ENCODE measurements at regions not wholly inside any gene's neighbourhood (a gene's known extent, or its start where the extent isn't known, plus 50 kb on each side); places are given as distances from the start of the nearest gene placed in this dataset.

- H2BK20ac ChIP-seq (ENCODE audit: low read depth, low read length): no peak overlapping the region
- H3K27me3 ChIP-seq (ENCODE audit: control insufficient read depth, insufficient read depth, low read length): no peaks in the 10 kb centered on the region
- no peaks in the 10 kb centered on the region for H4K20me1 ChIP-seq (ENCODE audit: insufficient read depth, low read length)
- no peak overlapping the region for H3K9ac ChIP-seq (ENCODE audit: low read depth, low read length)
- H3K36me3 ChIP-seq (ENCODE audit: control insufficient read depth, insufficient read depth, low read length): no peaks in the 10 kb centered on the region
- no peak overlapping the region for H2BK5ac ChIP-seq (ENCODE audit: low read depth, low read length, poor library complexity, severe bottlenecking)
- no peak overlapping the region for H3K4me3 ChIP-seq (ENCODE audit: insufficient read depth, low read depth, low read length)
- H3K4me1 ChIP-seq (ENCODE audit: control insufficient read depth, insufficient read depth, low read length): peaks cover 2% of the 10 kb centered on the region; the same call in 1 of the 2 replicates
- H4K5ac ChIP-seq (ENCODE audit: low read depth, low read length): no peak overlapping the region
- peak overlapping the region; percentile 69 for H2AFZ ChIP-seq (replicated peaks; ENCODE audit: low read length, poor library complexity)
- DNase-seq (no peak), ATAC-seq (ENCODE audit: low read depth) (peak; percentile 40; the same call in 1 of the 2 replicates)
- no peaks in the 10 kb centered on the region; the same call in 1 of the 2 replicates for H3K9me1 ChIP-seq (ENCODE audit: insufficient read depth, low read length)
- H3K27ac ChIP-seq (ENCODE audit: insufficient read depth, low read length): no peak overlapping the region
- no peak overlapping the region for H3K4ac ChIP-seq (ENCODE audit: low read depth, low read length)
- H2AK9ac ChIP-seq (replicated peaks; ENCODE audit: low read depth, low read length, poor library complexity): no peak overlapping the region
- peak overlapping the region in 1 of 2 experiments; percentile 35; a peak in 1 of 4 replicates for H4K8ac ChIP-seq (ENCODE audit: low read depth in 2 of 2, low read length in 2 of 2)
- H3K56ac ChIP-seq (ENCODE audit: extremely low read depth, insufficient read depth, low read length): no peak overlapping the region
- in situ Hi-C loops (cut with MboI; ENCODE audit: low sequenced_read_pairs) (no loop called here), dilution Hi-C loops (cut with HindIII; ENCODE audit: low sequenced_read_pairs, unreplicated experiment) (no loop called here), intact Hi-C loops (cut with micrococcal nuclease) (no loop called here)
- TF ChIP-seq USF2 (IDR thresholded peaks at IDR 0.05; ENCODE audit: low read depth, low read length): no peak
- TF ChIP-seq, protein P1, sequence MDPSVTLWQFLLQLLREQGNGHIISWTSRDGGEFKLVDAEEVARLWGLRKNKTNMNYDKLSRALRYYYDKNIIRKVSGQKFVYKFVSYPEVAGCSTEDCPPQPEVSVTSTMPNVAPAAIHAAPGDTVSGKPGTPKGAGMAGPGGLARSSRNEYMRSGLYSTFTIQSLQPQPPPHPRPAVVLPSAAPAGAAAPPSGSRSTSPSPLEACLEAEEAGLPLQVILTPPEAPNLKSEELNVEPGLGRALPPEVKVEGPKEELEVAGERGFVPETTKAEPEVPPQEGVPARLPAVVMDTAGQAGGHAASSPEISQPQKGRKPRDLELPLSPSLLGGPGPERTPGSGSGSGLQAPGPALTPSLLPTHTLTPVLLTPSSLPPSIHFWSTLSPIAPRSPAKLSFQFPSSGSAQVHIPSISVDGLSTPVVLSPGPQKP (IDR thresholded peaks at IDR 0.05; ENCODE audit: borderline replicate concordance, low read depth, low read length): no peak
- no peak for TF ChIP-seq MXI1 (IDR thresholded peaks at IDR 0.05; ENCODE audit: borderline replicate concordance, low read depth, low read length)
- TF ChIP-seq CHD1 (IDR thresholded peaks at IDR 0.05; ENCODE audit: low read depth, low read length): no peak
- no peak for TF ChIP-seq CEBPB (IDR thresholded peaks at IDR 0.05; ENCODE audit: low read depth, low read length)
- TF ChIP-seq RCOR1 (IDR thresholded peaks at IDR 0.05; ENCODE audit: insufficient replicate concordance, low read length): no peak
- no peak for TF ChIP-seq RAD21 (IDR thresholded peaks at IDR 0.05; ENCODE audit: low read length)
- POLR2A ChIA-PET (ENCODE audit: unreplicated experiment): no interaction called here
- H2BK15ac ChIP-seq (ENCODE audit: low read depth, low read length): no peak overlapping the region
- CTCF ChIA-PET: interaction anchor here (0.5 kb wide), 1 partner anchor 13 kb away, joined by 3 read pairs; no protein-coding TSS in a partner anchor
- no peak overlapping the region for H3K18ac ChIP-seq (ENCODE audit: low read depth, low read length)
- WGBS, 2 experiments (ENCODE audit: extremely low coverage in 2 of 2, insufficient read length in 1 of 2): 0% methylated on average over 1 of the region's 5 CpGs; no CpG with 5 or more reads in 1 of the 2 experiments
- H3K9me3 ChIP-seq (ENCODE audit: control insufficient read depth, insufficient read depth, low read length): no peaks in the 10 kb centered on the region
- 0 out of 2 replicates have a peak overlapping the region, but pooled peaks have one; percentile 7 for H3K4me2 ChIP-seq (ENCODE audit: low read depth, low read length)
- no peak overlapping the region for H2BK120ac ChIP-seq (ENCODE audit: low read depth, low read length)
- H3K23ac ChIP-seq (ENCODE audit: low read depth, low read length): no peak overlapping the region
- H3K14ac ChIP-seq (replicated peaks; ENCODE audit: low read depth, low read length): 0 out of 2 replicates have a peak overlapping the region, but pooled peaks have one; percentile 0
- H4K91ac ChIP-seq (ENCODE audit: insufficient read depth, low read depth, low read length): no peak overlapping the region
- no peak overlapping the region for H2AK5ac ChIP-seq (ENCODE audit: low read depth, low read length)
- no peaks in the 10 kb centered on the region for H3K79me1 ChIP-seq (ENCODE audit: low read depth in 1 of 2, low read length in 2 of 2)
- no TSS peak for BruUV-seq (replicated peaks)
Observed at GRCh38 chr13:80011448-80012212, 329.3 kb downstream of the SPRY2 start.

All from IMR-90 (cell line).